RWPE2 (cell line): ENCODE measurements at regions not wholly inside any gene's neighbourhood (a gene's known extent, or its start where the extent isn't known, plus 50 kb on each side); places are given as distances from the start of the nearest gene placed in this dataset.

Experiments used
- ATAC-seq: fragments of 200-7000 bp; cut with Tn5 transposase; 3 replicates; pipeline ENCODE4 v1.9.1; 2021; ENCODE audit warnings: low read depth
- DNase-seq: peaks from one replicate; pipeline ENCODE4 v3.0.0-alpha.2; 2020; ENCODE audit warnings: low spot score
- H3K27ac ChIP-seq: fragments of 450-650 bp; 2 replicates; pipeline ENCODE4 v1.5.1; 2017; ENCODE audit warnings: mild to moderate bottlenecking; ENCODE audit not compliant: poor library complexity, severe bottlenecking
- H3K27me3 ChIP-seq: fragments of 250-450 bp; sonication (Bioruptor Pico); 2 replicates; pipeline ENCODE4 v1.5.1; 2021; ENCODE audit warnings: mild to moderate bottlenecking, moderate library complexity; ENCODE audit not compliant: insufficient read depth, poor library complexity, severe bottlenecking
- H3K36me3 ChIP-seq: fragments of 250-450 bp; sonication (Bioruptor Pico); 2 replicates; pipeline ENCODE4 v1.5.1; 2020; ENCODE audit warnings: low read depth, mild to moderate bottlenecking, moderate library complexity
- H3K4me1 ChIP-seq: fragments of 250-450 bp; sonication (Bioruptor Pico); 2 replicates; pipeline ENCODE4 v1.5.1; 2021; ENCODE audit warnings: mild to moderate bottlenecking, moderate library complexity; ENCODE audit not compliant: insufficient read depth, poor library complexity, severe bottlenecking
- H3K4me3 ChIP-seq: fragments of 250-450 bp; sonication (Bioruptor Pico); 2 replicates; pipeline ENCODE4 v1.5.1; 2021; ENCODE audit warnings: mild to moderate bottlenecking, moderate library complexity; ENCODE audit not compliant: severe bottlenecking
- H3K9me3 ChIP-seq: fragments of 250-450 bp; sonication (Bioruptor Pico); 2 replicates; pipeline ENCODE4 v1.5.1; 2021; ENCODE audit warnings: mild to moderate bottlenecking, moderate library complexity; ENCODE audit not compliant: severe bottlenecking
- TF ChIP-seq, protein P1 (sequence below): fragments of 450-650 bp; IDR thresholded peaks from one replicate; pipeline ENCODE4 v1.5.1; 2017; ENCODE audit warnings: mild to moderate bottlenecking, moderate library complexity; ENCODE audit not compliant: poor library complexity, severe bottlenecking

DNA sequence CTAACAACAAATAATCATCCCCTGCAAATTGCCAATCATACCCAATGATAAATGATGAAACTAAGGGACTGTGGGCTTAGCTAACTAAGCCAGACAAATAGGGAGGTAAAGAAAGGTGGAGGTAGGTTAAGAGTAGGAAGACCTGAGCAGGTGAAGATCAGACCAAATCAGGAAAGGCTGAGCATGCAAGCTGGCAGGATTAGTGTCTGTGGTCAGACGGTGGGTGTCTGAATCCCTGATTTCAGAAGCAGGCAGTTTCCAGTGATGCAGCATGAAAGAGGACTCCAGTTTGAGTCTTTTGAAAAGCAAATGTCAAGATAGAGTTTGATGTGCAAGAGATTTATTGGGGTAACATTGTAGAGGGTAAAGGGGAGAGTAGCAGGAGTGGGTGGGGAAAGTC lies 181.4 kb upstream of the MYLIP start:
- peaks cover 19% of the 10 kb centered on the region for H3K4me1 ChIP-seq
- H3K27me3 ChIP-seq = no peaks in the 10 kb centered on the region
- H3K27ac ChIP-seq = no peak overlapping the region
- ATAC-seq (no peak), DNase-seq (no peak)
- H3K36me3 ChIP-seq = no peaks in the 10 kb centered on the region
- no peaks in the 10 kb centered on the region for H3K9me3 ChIP-seq
- TF ChIP-seq, protein P1, sequence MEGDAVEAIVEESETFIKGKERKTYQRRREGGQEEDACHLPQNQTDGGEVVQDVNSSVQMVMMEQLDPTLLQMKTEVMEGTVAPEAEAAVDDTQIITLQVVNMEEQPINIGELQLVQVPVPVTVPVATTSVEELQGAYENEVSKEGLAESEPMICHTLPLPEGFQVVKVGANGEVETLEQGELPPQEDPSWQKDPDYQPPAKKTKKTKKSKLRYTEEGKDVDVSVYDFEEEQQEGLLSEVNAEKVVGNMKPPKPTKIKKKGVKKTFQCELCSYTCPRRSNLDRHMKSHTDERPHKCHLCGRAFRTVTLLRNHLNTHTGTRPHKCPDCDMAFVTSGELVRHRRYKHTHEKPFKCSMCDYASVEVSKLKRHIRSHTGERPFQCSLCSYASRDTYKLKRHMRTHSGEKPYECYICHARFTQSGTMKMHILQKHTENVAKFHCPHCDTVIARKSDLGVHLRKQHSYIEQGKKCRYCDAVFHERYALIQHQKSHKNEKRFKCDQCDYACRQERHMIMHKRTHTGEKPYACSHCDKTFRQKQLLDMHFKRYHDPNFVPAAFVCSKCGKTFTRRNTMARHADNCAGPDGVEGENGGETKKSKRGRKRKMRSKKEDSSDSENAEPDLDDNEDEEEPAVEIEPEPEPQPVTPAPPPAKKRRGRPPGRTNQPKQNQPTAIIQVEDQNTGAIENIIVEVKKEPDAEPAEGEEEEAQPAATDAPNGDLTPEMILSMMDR = no peak
- no peak overlapping the region for H3K4me3 ChIP-seq

DNA sequence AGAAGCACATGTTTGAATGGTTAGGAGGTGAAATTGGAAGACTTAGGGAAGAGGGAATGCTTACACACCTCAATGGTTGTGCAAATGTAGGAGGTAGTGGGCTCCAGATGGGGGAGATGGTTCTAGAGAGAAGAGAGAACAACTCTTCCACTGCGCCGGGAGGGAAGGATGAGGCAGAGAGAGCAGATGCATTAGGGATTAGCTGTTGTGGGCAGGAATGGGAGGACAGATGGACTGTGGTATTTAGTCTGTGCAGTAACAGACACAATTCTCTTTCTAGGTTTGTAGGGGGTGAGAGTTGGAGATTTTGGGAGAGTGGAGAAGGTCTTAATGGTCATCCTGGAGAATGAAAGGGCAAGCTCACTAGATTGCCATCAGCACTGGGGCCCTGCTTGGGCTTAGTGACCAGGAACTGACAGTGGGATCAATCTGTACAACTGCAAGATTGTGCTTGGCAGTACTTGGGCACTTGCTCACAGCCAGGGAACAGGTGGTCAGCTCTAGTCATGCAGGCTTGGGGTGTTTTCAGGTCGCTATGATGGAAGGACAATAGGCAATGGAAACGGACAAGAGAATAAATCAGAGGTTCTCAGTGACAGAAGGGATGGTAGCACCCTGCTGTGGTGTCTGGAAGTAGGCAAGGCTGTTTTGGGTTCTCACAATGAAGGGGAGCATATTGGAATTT lies 182.0 kb upstream of the MYLIP start:
- DNase-seq = no peak
- ATAC-seq = no peak
- Histone ChIP-seq H3K4me3 (no peak overlapping the region), H3K9me3 (no peaks in the 10 kb centered on the region), H3K36me3 (no peaks in the 10 kb centered on the region), H3K27ac (no peak overlapping the region), H3K4me1 (peaks cover 19% of the 10 kb centered on the region), H3K27me3 (no peaks in the 10 kb centered on the region)
- TF ChIP-seq, protein P1 = no peak

DNA sequence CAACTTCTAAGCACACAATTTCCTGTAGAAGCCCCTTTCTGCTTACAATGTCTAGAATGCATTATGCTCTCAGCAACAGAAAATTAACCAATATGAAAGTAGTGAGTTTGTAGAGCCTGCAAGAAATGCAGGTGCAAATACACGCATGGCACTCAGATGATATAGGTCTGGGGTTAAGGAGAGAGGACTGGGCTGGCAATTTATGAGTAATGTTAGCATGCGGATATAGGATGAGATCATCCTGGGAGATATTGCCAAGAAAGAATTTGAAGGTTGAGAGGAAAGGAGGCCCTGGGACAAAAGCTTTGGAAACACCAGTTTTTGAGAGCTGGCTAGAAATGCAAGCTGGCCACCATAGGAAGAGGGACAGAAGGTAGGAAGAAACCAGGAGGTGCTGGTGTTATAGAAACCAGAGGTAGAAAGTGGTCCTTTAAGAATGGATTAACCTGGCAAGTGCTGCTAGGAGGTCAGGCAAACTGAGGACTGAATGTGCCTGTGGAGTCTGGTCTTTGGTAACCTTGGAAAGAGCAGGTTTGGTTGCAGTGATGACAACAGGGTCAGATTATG lies 183.2 kb upstream of the MYLIP start:
- ATAC-seq (peak; percentile 64), DNase-seq (no peak)
- Histone ChIP-seq H3K27ac (no peak overlapping the region), H3K4me3 (no peak overlapping the region), H3K27me3 (no peaks in the 10 kb centered on the region), H3K4me1 (peaks cover 19% of the 10 kb centered on the region), H3K9me3 (no peaks in the 10 kb centered on the region), H3K36me3 (no peaks in the 10 kb centered on the region)
- TF ChIP-seq, protein P1 = no peak

DNA sequence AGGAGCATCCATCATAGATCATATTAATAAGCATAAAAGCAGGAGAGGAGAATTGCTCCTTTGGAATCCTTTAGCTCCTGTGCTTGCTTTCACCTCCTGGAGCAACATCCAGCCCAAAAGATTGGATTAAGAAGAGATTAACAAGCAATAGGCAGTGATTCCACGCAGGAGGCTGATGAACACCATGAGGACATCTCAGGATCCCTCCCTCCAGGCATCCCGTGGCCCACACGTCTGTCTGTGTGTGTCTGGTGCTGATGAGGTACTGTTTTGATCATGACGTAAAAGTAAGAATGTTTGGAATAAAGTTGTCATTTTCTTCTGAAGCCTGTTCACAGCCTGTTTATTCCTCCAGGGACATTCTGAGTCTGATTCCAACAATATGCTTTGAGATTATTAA lies 185.5 kb upstream of the MYLIP start:
- no peaks in the 10 kb centered on the region for H3K36me3 ChIP-seq
- H3K27ac ChIP-seq = no peak overlapping the region
- no peak overlapping the region for H3K4me3 ChIP-seq
- H3K9me3 ChIP-seq = no peaks in the 10 kb centered on the region
- peaks cover 5% of the 10 kb centered on the region for H3K4me1 ChIP-seq
- ATAC-seq (no peak), DNase-seq (no peak)
- H3K27me3 ChIP-seq = no peaks in the 10 kb centered on the region
- TF ChIP-seq, protein P1 = no peak

DNA sequence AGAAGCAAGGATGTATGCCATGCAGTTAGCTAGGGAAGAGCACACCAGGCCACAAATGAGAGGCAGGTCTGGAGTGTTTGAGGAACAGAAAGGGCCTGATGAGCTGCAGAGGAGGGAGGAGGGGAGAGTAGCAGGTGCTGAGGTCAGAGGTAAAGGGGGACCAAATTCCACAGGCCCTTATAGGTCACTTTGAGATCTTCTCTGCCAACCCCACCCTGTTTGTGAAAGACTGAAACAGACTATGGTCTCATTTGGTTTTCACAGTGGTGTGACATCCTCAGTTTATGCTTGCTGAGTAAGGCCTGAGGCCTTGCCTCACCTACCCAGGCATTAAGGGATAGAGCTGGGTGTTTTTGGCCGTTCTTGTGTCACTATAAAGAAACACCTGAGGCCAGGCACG lies 187.7 kb upstream of the MYLIP start:
- ATAC-seq = no peak
- no peaks in the 10 kb centered on the region for H3K27me3 ChIP-seq
- peaks cover 5% of the 10 kb centered on the region for H3K4me1 ChIP-seq
- DNase-seq = no peak
- TF ChIP-seq, protein P1 = no peak
- H3K27ac ChIP-seq = no peak overlapping the region
- H3K36me3 ChIP-seq = no peaks in the 10 kb centered on the region
- H3K9me3 ChIP-seq = no peaks in the 10 kb centered on the region
- no peak overlapping the region for H3K4me3 ChIP-seq
